ENCODE measurements at regions not wholly inside any gene's neighbourhood (a gene's known extent, or its start where the extent isn't known, plus 50 kb on each side); places are given as distances from the start of the nearest gene placed in this dataset.
A peak's percentile ranks its signal among the peaks of the same experiment; 100 is the strongest.

DNA sequence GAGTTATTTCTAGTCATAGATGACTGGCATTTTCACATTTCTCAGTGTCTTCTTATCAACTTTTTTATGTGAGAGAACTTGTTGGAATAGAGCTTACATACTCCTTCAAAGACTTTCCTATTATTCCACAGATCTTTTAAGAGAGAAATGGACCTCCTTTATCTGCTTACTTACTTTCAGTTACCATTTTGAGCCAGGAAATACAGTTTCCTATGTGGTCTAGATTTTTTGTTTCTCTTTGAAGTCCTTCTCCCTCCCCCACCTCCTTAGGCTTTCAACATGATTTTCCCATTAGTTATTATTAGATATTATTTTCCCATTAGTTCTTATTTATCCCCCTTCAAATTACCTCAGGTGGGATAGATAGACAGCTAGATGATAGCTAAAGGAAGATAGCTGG is 289.1 kb upstream of the ITGA1 start:
- DNase-seq (ENCODE audit: low spot score), result no peak

DNA sequence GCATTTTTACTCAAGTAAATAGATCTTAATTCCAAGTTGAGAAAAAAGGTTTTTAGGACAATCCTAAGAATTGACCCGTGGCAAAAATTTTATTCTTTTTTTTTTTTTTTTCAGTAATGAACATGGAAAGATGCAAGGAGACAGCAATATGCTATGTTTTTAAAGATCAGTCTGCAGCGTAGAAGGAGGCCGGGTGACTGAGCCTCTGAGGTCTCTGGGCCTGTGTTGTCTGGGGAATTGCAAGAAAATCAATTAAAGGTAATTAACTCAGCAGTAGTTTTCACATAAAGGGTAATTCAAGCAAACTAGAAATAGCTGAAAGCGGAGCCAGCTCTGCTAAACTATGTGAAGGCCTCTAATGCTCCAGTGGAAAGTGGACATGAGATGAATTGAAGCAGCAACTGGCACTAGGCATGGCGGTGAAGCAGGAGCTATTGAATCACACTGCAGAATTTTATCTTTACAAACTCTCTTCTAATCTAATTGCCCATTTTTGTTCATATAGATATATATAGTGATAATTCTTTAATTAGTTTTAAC is 285.2 kb upstream of the ITGA1 start:
- no peak for DNase-seq (ENCODE audit: low spot score)

DNA sequence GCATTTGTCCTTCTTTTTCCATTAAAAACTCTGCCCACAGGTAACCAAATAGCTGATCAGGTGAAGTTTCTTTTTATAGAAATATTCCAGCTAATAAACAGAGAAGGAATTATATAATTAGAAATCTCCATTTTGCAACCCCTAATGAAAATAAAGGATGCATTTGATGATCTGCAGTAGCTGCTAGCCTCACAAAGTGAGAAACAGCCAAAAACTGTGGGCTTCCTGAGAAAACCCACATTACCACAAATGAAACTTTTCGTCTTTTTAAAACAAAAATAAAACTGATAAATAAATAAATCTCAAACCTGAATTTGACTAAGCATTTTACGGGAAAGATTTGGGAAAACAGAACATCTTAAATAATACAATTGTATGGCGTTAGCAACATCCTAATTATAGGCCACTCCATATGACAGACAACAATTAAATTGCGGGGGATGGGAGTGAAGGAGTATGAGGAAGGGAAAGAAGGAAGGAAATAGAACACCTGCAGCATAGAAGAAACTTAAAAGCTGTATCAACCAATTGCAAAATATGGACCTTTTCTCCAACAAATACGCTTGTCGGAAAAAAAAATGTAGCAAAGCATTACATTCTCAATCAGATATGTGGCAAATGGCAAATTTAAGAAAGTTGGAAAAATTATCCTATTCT is 283.0 kb upstream of the ITGA1 start:
- DNase-seq (ENCODE audit: low spot score), result no peak

DNA sequence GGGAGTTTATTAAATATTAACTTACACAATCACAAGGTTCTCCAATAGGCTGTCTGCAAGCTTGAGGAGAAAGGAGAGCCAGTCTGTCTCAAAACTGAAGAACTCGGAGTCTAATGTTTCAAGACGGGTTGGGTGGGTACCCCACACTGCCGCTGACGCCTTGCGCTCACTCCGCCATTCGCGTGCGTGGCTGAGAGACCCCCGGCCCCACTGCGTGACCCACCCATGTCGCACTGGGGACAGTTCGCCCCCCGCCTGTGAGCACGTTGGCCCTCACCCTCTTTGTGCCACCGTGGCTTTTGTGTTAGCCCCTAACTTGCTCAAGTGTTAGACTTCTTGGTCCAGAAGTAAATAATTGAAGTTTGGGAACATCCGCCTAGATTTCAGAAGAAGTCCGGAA is 270.0 kb upstream of the ITGA1 start:
- DNase-seq (ENCODE audit: low spot score), result no peak

DNA sequence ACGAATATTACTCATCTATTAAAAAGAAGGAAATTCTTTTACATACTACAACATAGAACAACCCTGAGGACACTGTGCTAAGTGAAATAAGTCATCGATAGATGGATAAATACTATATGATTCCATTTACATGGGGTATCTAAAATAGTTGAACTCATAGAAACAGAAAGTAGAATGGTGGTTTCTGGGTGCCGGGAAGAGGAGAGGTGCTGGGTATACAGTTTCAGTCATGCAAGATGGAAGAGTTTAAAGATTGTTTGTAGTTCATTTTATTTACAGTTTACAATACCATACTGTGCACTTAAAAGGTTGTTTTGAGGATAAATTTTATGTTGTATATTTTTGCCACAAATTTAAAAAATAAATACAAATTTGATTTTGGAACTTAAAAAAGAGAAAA is 267.5 kb upstream of the ITGA1 start:
- no peak for DNase-seq (ENCODE audit: low spot score)

DNA sequence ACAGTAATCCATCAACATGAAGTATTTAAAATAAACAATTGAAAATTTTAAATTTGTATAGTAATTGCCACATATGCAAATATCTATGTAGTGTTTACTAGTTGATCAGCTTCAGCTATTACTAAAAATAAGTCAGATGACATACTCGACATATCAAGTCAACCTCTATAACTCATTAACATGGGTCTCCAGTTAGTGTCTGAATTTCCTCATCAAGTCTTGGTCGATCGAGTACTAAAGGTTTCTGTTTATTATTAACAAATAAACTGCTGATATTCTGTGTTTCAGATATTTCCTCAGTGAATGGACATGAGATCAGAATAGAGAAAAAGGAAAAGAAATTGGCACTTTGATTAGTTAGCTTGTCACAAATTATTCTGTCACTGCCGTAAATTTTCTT is 266.5 kb upstream of the ITGA1 start:
- DNase-seq (ENCODE audit: low spot score), result no peak

DNA sequence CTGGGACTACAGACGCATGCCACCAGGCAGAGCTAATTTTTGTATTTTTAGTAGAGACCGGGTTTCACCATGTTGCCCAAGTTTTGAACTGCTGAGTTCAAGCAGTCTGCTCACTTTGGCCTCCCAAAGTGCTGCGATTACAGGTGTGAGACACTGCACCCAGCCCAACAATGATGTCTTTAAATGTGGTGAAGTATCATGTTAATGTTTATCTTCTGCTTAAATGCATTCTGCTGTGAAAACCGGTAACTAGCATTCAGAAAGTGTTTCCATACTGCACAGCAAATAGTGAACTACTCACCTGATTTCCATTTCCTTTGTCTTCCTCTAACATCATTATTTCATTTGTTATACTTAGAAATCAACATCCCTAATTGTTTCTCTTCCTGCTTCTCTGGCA is 264.0 kb upstream of the ITGA1 start:
- no peak for DNase-seq (ENCODE audit: low spot score)

DNA sequence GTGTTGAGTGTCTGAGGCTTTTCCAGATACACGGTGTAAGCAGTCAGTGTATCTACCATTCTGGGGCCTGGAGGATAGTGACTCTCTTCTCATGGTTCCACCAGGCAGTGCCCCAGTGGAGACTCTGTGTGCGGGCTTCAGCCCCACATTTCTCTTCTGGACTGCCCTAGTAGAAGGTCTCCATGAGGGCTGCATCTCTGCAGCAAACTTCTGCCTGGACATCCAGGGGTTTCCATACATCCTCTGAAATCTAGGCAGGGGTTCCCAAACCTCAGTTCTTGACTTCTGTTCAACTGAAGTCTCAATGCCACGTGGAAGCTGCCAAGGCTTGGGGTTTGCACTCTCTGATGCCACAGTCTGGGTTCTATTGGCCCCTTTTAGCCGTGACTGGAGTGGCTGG is 256.6 kb upstream of the ITGA1 start:
- no peak for DNase-seq (ENCODE audit: low spot score)

DNA sequence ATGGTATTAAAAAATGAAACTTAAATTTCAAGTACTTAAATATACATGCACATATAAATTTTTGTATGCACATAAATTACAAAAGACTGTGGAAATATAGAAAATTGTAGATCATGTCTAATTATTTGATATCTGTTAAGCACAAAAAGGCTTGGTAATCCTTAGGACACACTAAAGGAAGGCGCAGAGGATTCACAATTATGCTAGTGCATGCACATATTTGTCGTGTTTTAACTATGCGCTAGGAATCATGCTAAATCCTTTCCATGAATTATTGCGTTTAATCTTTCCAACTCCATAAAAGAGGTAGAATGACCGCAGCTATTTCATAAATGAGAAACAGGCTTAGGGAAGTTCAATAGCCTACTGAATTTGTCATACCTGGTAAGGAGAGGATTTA is 244.1 kb upstream of the ITGA1 start:
- DNase-seq (ENCODE audit: low spot score), result no peak

DNA sequence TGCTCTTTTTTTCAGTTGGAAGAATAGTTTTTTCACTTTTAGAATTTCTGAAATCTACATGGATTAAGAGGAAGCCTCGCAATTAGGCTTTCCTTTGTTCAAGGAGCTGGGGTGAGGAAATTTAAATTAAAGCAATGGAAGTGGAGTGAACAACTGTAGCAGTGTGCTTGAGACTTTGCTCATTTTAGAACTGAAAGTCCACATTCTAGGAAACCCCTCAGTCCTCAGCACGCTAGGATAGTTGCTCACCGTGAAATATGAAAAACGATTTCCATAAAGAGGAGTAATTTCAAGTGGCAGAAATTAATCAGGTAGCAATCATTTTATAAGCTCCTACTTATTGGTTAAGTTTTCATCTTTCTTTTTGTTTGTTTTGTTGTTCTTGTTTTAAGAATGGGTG is 243.0 kb upstream of the ITGA1 start:
- no peak for DNase-seq (ENCODE audit: low spot score)

DNA sequence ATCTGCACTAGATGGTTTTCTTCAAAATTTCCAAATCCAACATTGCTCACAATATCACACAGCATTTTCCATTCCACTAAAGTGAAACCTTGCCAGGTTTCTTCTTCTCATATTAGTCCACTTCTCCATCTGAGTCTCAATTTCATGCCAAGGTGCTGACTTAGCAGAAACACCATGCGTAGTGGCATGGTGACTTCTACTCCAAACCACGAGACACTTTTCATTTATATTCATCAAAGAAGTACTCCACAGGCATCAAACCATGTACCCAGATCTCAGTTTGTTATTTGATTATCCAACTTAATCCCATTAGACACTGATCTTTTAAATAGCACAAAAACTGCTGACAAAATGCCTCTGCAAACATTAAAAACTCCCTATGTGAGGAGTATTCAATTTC is 233.4 kb upstream of the ITGA1 start:
- no peak for DNase-seq (ENCODE audit: low spot score)

DNA sequence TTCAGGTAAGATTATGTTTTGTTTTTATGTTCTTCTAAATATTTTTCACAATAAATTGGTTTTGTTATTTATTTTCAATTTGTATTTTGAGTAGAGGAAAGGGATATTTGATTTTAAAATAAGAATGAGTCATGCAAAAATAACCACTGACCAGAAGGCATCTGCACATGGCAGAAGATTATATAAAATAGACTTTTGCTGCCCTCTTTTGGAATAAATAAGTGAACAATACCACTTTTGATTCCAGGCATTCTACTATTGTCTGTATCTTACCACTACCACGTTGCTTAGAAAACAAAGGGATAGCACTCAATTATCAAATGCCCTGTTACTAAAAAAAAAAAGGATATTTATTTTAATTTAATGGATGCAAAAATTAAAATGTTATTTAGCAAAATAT is 227.3 kb upstream of the ITGA1 start:
- DNase-seq (ENCODE audit: low spot score), result peak; percentile 62

DNA sequence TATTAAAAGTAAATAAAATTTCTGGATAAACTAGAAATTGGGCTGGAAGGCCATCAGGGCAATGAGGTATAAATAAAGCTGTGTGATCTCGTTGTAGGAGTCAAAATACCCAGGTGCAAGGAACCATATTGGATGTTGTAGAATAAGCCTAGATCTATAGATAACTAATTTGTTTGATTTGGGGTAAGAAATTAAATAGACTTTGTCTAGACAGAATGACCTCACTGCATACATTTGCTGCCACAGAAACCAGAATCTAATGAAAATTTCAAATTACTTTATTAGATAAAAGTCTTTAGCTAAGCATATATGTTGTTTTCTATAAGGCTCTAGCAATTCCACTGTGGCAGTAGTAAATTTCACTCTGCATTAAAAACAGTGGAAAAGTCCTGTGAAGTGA is 225.2 kb upstream of the ITGA1 start:
- no peak for DNase-seq (ENCODE audit: low spot score)

DNA sequence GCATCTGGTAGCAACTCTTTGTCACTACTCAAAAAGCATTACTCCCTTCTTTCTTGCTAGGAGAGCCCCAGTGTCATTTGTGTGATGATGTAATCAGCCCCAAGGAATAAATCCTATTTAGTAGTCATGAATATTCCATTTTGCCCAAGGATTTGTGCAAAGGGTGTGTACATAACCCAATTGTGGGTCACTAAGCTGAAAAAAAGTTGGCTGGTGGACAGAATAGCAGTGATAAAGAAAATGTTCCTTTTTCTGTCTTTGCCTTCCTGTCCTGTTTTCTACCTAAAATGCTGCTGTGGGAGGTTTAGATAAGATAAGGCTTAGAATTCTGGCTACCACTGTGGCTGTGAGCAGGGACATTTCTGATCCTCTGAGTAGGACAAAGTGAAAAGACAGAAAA is 223.1 kb upstream of the ITGA1 start:
- DNase-seq (ENCODE audit: low spot score), result no peak

DNA sequence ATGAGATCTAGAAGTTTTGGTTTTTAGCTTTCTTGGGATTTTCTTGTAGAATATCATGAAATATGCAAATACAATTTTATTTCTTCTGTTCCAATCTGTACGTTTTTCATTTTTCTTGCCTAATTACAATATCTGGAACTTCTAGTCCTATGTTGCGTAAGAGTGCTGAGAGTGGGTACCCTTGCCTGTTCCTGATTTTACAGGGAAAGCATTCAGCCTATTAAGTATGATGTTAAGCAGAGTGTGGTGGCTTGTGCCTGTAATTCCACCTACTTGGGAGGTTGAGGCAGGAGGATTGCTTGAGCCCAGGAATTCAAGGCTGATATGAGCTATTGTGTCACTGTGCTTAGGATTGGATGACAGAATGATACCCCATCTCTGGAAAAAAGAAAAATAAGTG is 210.2 kb upstream of the ITGA1 start:
- no peak for DNase-seq (ENCODE audit: low spot score)

DNA sequence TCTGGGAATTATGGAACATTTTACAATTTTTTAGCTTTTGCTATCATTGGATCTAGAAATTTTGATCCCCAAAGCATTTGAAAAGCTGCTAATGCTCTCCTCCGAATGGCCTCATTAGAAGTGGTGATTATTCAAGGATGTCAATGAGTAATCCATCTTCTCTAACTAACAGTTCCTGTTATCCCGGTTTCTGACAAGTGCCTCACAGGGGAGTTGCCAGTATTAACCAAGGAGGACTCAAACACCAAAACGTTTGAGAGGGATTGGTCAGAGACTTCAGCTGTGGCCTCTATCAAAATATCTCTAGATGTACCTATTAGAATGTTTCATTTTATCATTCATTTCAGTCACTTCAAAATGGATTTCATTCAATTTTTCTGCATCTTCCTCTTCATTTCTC is 208.3 kb upstream of the ITGA1 start:
- DNase-seq (ENCODE audit: low spot score), result no peak

DNA sequence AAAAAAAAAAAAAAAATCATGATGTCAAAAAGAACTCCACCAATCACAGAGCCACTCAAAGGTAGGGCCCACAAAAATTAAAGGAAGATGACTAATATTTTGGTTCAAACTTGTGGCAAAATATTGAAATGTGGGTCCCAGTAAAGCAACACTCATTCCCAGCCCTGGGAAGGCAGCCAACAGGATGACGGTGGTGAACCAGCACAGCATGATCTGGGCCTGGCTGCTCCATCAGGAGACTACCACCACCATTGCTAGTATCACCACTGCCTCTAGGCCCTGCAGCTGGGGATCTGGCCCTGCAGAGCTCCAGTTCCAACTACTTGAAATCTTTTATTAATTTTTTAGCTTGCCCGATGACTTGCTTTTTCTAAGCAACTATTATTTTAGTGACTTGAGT is 206.8 kb upstream of the ITGA1 start:
- DNase-seq (ENCODE audit: low spot score), result peak; percentile 37

DNA sequence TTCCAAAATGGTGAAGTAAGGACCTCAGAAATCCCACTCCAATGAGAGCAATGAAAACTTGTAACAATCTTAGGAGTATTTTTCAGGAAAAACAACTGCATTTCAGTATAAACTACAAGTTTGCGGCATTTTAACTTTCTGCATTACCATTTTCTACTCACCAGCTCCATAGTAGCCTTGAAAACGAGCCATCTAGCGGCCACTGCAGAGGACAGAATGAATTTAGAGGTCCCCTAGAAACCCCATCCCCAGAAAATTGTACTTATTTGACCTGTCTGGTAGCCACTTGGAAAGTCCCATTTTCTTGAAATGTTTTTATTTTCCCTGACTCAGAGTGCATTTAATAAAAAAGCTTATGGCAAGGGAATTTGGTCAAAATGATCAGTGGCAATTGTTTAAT is 205.4 kb upstream of the ITGA1 start:
- peak; percentile 3 for DNase-seq (ENCODE audit: low spot score)

DNA sequence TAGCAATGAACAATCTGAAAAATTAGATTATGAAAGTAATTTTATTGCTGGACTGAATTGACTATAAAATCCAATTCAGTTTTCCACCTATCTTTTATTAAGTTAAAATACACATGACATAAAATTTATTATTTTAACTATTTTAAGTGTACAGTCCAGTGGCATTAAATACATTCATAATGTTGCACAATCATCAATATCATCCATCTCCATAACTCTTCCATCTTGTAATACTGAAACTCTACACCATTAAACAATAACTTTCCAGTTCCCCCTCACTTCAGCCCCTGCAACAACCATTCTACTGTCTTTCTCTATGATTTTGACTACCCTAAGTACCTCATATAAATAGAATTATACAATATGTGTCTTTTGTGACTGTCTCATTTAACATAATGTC is 200.6 kb upstream of the ITGA1 start:
- DNase-seq (ENCODE audit: low spot score), result no peak

DNA sequence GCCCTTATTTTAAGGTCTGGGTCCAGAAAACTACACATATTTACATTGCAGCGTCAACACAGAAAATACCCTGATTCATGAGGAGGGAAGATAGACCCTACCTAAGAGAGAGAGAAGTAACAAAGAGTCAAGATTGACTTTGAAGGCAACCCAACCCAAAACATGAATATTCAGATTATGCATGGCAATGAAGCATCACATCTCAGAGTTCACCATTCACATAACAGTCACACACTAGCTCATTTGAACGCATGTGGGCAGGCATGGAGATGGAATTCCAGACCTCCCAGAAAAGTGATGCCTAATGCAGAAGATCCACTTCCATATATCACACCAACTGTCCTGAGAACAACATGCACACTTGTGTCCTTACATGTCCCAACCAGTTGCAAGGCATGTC is 190.1 kb upstream of the ITGA1 start:
- DNase-seq (ENCODE audit: low spot score), result no peak

DNA sequence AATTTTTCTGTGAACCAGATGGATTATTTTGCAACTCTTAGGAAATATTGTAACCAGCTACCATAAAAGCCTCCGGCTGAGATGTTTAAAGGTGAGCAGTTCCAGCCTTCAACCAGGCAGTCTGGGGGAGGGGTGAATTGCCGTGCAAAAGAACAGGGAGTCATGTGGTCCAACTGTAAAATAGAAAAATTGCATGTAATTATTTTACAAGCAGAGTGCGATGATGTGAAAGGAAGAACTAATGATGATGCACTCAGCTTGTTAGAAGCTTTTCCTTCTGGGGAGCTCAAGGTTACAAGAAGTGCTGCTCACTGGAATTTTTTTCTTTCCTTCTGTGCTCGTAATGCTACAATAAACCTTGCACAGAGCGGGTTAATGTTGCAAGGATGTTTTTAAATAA is 188.7 kb upstream of the ITGA1 start:
- no peak for DNase-seq (ENCODE audit: low spot score)

DNA sequence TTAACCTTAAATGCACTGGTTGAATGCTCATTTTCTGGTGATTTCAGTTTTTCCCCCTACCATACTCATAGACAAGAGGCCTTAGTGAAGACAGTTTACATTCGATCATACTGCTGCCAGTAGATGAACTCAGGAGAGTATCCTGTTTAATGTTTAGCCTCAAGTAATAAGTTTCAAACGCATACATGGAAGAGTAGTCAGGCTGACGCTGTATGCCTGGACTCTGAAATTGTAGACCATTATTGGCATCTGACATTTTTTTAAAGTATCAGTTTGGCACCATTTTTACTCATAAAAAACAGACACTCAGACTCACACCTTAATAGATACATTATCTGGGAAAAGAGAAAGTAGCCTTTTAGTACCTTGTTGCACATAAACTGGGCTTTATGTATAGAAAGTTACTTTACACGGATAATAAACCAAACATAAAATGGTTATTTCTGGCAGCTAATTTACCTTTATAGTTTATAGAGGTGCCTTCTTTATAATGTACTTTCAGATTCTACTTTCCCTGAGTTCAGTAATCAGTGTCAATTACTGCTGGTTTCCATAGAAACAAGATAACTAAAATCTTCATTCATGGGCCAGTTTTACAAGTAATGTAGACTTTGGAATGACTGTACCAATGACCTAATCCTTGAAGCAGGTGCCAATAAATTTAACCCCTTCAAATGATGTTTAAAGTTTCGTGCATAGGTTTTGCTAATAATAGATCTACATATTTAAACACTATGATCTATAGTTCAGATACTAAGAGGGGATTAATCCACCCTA is 183.8 kb upstream of the ITGA1 start:
- DNase-seq (ENCODE audit: low spot score), result peak; percentile 1

Measured in RKO (cell line).